Loucy (cell line): ENCODE measurements at regions not wholly inside any gene's neighbourhood (a gene's known extent, or its start where the extent isn't known, plus 50 kb on each side); places are given as distances from the start of the nearest gene placed in this dataset.

ENCODE experiments used
- EZH2phosphoT487 ChIP-seq: fragments of 200-600 bp; IDR thresholded peaks from 2 replicates; pipeline ENCODE4 v1.6.1; 2018; ENCODE audit warnings: antibody characterized with exemption, mild to moderate bottlenecking, moderate library complexity, borderline replicate concordance
- TF ChIP-seq, protein P1 (sequence below): fragments of 200-600 bp; sonication (generic); conservative IDR thresholded peaks from 2 replicates; pipeline ENCODE4 v1.5.1; 2014; ENCODE audit warnings: mild to moderate bottlenecking, antibody characterized with exemption, low read length

DNA sequence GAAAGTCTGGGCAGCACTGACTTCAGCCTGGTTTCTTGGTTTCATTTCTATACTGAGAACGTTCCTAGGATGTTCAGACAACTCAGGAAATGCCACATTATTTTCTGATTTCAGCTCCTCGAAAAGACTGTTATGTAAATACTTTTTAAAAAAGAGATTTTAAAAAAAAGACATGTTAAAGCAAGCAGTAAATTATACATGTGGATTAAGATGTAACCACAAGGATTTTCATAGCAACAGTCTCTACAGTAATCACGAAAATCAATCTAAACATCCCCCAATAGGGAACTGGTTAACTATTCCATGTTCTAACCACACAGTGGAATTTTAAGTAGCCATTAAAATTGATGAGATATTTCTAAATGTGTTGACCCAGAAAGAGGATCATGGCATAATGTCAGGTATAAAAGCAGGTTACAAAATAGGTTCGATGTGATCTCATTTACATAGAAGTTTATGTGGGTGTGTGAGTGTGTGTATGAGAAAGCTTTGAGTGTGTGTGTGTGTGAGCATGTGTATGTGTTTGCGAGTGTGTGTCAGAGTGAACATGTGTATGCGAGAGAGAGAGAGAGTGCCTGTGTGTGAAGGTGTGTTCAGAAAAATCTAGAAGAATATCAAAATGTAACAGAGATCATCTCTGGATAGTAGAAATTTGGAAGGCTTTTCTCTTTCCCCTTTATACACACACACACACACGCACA lies 63.0 kb upstream of the ERCC4 start:
- TF ChIP-seq, protein P1, sequence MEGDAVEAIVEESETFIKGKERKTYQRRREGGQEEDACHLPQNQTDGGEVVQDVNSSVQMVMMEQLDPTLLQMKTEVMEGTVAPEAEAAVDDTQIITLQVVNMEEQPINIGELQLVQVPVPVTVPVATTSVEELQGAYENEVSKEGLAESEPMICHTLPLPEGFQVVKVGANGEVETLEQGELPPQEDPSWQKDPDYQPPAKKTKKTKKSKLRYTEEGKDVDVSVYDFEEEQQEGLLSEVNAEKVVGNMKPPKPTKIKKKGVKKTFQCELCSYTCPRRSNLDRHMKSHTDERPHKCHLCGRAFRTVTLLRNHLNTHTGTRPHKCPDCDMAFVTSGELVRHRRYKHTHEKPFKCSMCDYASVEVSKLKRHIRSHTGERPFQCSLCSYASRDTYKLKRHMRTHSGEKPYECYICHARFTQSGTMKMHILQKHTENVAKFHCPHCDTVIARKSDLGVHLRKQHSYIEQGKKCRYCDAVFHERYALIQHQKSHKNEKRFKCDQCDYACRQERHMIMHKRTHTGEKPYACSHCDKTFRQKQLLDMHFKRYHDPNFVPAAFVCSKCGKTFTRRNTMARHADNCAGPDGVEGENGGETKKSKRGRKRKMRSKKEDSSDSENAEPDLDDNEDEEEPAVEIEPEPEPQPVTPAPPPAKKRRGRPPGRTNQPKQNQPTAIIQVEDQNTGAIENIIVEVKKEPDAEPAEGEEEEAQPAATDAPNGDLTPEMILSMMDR = no peak
- no peak for TF ChIP-seq EZH2phosphoT487
